H1 (cell line): ENCODE measurements at regions not wholly inside any gene's neighbourhood (a gene's known extent, or its start where the extent isn't known, plus 50 kb on each side); places are given as distances from the start of the nearest gene placed in this dataset.

Experiments
- CREB1 ChIP-seq: IDR thresholded peaks from 2 replicates; pipeline ENCODE4 v1.6.1; 2012; ENCODE audit warnings: inconsistent platforms
- HDAC6 ChIP-seq: IDR thresholded peaks from one replicate; pipeline ENCODE4 v1.7.1; 2012; ENCODE audit warnings: low read depth, mild to moderate bottlenecking, inconsistent platforms, low read length, moderate library complexity
- PHF8 ChIP-seq: fragments of 200-600 bp; sonication (generic); conservative IDR thresholded peaks from 2 replicates; pipeline ENCODE4 v1.7.1; 2012; ENCODE audit warnings: low read depth, mild to moderate bottlenecking, inconsistent platforms, low read length, moderate library complexity
- POLR2A ChIP-seq, 2 experiments: IDR thresholded peaks; 1 replicate in 1 of 2; 2 replicates in 1 of 2; pipeline ENCODE4 v1.6.1; 2011; ENCODE audit warnings: low read depth in 2 of 2, low read length in 2 of 2, mild to moderate bottlenecking in 2 of 2; ENCODE audit errors: control extremely low read depth in 1 of 2
- RAD21 ChIP-seq, 2 experiments: IDR thresholded peaks in 1 of 2; conservative IDR thresholded peaks in 1 of 2; 2 replicates each; pipeline ENCODE4 v1.6.1; 2011; ENCODE audit warnings: low read depth in 2 of 2, low read length in 2 of 2, improper control_type of control experiment in 1 of 2, inconsistent platforms in 1 of 2, mild to moderate bottlenecking in 1 of 2, moderate library complexity in 1 of 2
- TF ChIP-seq, protein P1 (sequence below), 3 experiments: IDR thresholded peaks; 1 replicate in 2 of 3; 2 replicates in 1 of 3; pipeline versions ENCODE4 v1.5.1 to v1.6.1; 2011; ENCODE audit warnings: low read length in 3 of 3, mild to moderate bottlenecking in 3 of 3, inconsistent platforms in 2 of 3, low read depth in 1 of 3, moderate library complexity in 1 of 3; ENCODE audit not compliant: insufficient read depth in 1 of 3; ENCODE audit errors: control extremely low read depth in 1 of 3
- TF ChIP-seq, protein P2 (sequence below): IDR thresholded peaks from 2 replicates; pipeline ENCODE4 v1.6.1; 2012; ENCODE audit warnings: low read length, inconsistent platforms

DNA sequence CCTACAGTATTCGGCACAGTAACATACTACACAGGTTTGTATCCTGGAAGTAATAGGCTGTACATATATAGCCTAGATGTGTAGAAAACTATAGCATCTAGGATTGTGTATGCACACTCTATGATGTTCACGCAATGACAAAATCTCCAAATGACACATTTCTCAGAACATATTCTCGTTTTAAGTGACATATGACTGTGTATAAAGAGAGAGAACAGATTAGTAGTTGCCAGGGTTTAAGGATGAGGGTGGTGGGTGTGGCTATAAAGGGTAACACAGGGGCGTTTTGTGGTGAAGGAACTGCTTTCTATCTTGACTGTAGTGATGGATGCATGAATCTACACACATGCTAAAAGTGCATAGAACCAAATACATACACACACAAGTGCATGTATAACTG lies 101.2 kb downstream of the ARL4A start:
- TF ChIP-seq RAD21 (IDR thresholded peaks at IDR 0.05 in 1 of 2, conservative IDR thresholded peaks at IDR 0.05 in 1 of 2; ENCODE audit: low read depth in 2 of 2, low read length in 2 of 2) (no peak), POLR2A (IDR thresholded peaks at IDR 0.05; ENCODE audit: control extremely low read depth in 1 of 2, low read depth in 2 of 2, low read length in 2 of 2) (no peak), PHF8 (no peak), HDAC6 (no peak), CREB1 (no peak)
- TF ChIP-seq, protein P1, sequence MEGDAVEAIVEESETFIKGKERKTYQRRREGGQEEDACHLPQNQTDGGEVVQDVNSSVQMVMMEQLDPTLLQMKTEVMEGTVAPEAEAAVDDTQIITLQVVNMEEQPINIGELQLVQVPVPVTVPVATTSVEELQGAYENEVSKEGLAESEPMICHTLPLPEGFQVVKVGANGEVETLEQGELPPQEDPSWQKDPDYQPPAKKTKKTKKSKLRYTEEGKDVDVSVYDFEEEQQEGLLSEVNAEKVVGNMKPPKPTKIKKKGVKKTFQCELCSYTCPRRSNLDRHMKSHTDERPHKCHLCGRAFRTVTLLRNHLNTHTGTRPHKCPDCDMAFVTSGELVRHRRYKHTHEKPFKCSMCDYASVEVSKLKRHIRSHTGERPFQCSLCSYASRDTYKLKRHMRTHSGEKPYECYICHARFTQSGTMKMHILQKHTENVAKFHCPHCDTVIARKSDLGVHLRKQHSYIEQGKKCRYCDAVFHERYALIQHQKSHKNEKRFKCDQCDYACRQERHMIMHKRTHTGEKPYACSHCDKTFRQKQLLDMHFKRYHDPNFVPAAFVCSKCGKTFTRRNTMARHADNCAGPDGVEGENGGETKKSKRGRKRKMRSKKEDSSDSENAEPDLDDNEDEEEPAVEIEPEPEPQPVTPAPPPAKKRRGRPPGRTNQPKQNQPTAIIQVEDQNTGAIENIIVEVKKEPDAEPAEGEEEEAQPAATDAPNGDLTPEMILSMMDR (IDR thresholded peaks at IDR 0.05; ENCODE audit: control extremely low read depth in 1 of 3, insufficient read depth in 1 of 3, low read depth in 1 of 3, low read length in 3 of 3) = no peak
- TF ChIP-seq, protein P2, sequence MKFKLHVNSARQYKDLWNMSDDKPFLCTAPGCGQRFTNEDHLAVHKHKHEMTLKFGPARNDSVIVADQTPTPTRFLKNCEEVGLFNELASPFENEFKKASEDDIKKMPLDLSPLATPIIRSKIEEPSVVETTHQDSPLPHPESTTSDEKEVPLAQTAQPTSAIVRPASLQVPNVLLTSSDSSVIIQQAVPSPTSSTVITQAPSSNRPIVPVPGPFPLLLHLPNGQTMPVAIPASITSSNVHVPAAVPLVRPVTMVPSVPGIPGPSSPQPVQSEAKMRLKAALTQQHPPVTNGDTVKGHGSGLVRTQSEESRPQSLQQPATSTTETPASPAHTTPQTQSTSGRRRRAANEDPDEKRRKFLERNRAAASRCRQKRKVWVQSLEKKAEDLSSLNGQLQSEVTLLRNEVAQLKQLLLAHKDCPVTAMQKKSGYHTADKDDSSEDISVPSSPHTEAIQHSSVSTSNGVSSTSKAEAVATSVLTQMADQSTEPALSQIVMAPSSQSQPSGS = no peak
